K562 (cell line): ENCODE measurements at regions not wholly inside any gene's neighbourhood (a gene's known extent, or its start where the extent isn't known, plus 50 kb on each side); places are given as distances from the start of the nearest gene placed in this dataset.

ENCODE experiments used
- BCL6 ChIP-seq: fragments of 250-450 bp; sonication (Bioruptor Pico); IDR thresholded peaks from 2 replicates; pipeline ENCODE4 v1.4.0; 2020
- CTCF ChIP-seq, 3 experiments: IDR thresholded peaks in 2 of 3; conservative IDR thresholded peaks in 1 of 3; 2 replicates each; pipeline ENCODE4 v1.5.1; 2011 to 2012; ENCODE audit warnings: low read length in 3 of 3, mild to moderate bottlenecking in 3 of 3, control low read depth in 2 of 3, improper control_type of control experiment in 1 of 3, inconsistent platforms in 1 of 3, low read depth in 1 of 3, mixed read lengths in 1 of 3, moderate library complexity in 1 of 3; ENCODE audit not compliant: insufficient read depth in 2 of 3
- PRPF4 ChIP-seq: fragments of 200-400 bp; formaldehyde crosslinking; IDR thresholded peaks from one replicate; pipeline ENCODE4 v1.6.1; 2017; ENCODE audit warnings: low read length, low read depth, mild to moderate bottlenecking; ENCODE audit not compliant: insufficient read depth, poor library complexity, severe bottlenecking
- RAD21 ChIP-seq, 2 experiments: fragments of 250-450 bp in 1 of 2; fragments of 450-650 bp in 1 of 2; sonication (Bioruptor Pico) in 1 of 2; formaldehyde crosslinking in 1 of 2; IDR thresholded peaks in 1 of 2; conservative IDR thresholded peaks in 1 of 2; 2 replicates each; pipeline versions ENCODE4 v1.4.0 to v1.8.0; 2020 to 2022; ENCODE audit warnings: mild to moderate bottlenecking in 2 of 2, moderate library complexity in 1 of 2
- RBM15 ChIP-seq: fragments of 200-400 bp; formaldehyde crosslinking; IDR thresholded peaks from 2 replicates; pipeline ENCODE4 v1.6.1; 2018; ENCODE audit warnings: mild to moderate bottlenecking, low read length, moderate library complexity; ENCODE audit not compliant: insufficient read depth
- SAFB ChIP-seq: fragments of 200-400 bp; formaldehyde crosslinking; IDR thresholded peaks from 2 replicates; pipeline ENCODE4 v1.6.1; 2017; ENCODE audit warnings: low read depth, low read length, borderline replicate concordance
- TSC22D4 ChIP-seq: fragments of 450-650 bp; IDR thresholded peaks from 2 replicates; pipeline ENCODE4 v1.6.1; 2016; ENCODE audit warnings: missing genetic modification characterization, missing biosample characterization, control low read depth
- VEZF1 ChIP-seq: fragments of 200-800 bp; sonication (Bioruptor generic); IDR thresholded peaks from 2 replicates; pipeline ENCODE4 v1.6.1; 2017; ENCODE audit warnings: missing genetic modification characterization, missing compliant biosample characterization
- ZNF232 ChIP-seq: sonication (generic); formaldehyde crosslinking; IDR thresholded peaks from 2 replicates; pipeline ENCODE4 v1.8.0; 2022; ENCODE audit warnings: mild to moderate bottlenecking, missing genetic modification reagents
- ZNF263 ChIP-seq: sonication (generic); formaldehyde crosslinking; IDR thresholded peaks from 2 replicates; pipeline ENCODE4 v1.8.0; 2022; ENCODE audit warnings: mild to moderate bottlenecking, missing genetic modification reagents, borderline replicate concordance
- ZNF512 ChIP-seq: IDR thresholded peaks from 2 replicates; pipeline ENCODE4 v1.6.1; 2016; ENCODE audit warnings: missing genetic modification characterization, missing compliant biosample characterization
- ZNF699 ChIP-seq: fragments of 250-450 bp; sonication (Bioruptor Pico); IDR thresholded peaks from 2 replicates; pipeline ENCODE4 v1.8.0; 2021; ENCODE audit warnings: mild to moderate bottlenecking, moderate library complexity; ENCODE audit not compliant: insufficient replicate concordance

DNA sequence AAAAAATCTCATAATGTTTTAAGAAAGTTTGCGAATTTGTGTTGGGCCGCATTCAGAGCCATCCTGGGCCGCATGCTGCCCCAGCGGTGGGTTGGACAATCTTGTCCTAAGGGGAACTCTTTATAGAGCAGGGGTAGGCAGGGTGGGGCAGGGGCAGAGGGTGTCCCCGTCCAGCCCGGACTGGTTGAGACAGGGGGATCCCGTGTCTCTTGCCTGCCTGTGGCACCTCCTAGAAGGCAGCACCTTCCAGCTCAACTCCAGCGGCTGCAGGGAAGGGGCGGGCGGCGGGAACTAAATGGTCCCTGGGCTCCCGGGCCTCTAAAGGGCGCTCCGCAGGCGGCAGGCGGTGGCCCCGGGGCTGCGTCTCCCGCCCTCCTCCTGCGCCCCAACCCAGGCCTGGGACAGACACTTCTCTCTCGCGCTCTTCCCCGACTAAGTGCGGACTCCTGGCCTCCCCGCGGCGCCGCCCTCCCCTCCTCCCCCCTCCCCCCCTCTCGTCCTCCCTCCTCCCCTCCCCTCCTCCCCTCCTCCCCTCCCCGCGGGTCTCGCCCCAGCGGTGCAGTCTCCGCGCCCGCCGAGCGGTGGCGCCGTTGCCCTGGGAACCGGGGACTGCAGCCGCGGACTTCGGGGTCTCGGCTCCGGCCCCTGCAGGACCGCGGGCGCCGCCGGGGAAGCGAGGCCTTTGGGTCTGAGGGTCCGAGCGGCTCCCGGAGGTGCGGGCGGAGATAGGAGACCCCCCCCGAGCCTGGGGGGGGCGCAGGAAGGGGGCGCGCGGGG lies 132.6 kb downstream of the MRPL36 start (continued):
- TF ChIP-seq RAD21 (CRISPR knock-in tag; conservative IDR thresholded peaks at IDR 0.05 in 1 of 2, IDR thresholded peaks at IDR 0.05 in 1 of 2) = peak in 1 of 2 experiments; percentile 65; a peak in 2 of 4 replicates
- TF ChIP-seq VEZF1 (CRISPR knock-in tag) = peak; percentile 51
- TF ChIP-seq TSC22D4 (tag) = no peak
- no peak for TF ChIP-seq RBM15
- 0 out of 2 replicates have a peak, but pooled peaks have one; percentile 47 for TF ChIP-seq SAFB
- TF ChIP-seq ZNF263 (CRISPR knock-in tag) = peak; percentile 91
- TF ChIP-seq PRPF4 = no peak
- no peak for TF ChIP-seq BCL6 (CRISPR knock-in tag)
- no peak for TF ChIP-seq ZNF699 (CRISPR knock-in tag)
- TF ChIP-seq ZNF232 (CRISPR knock-in tag) = no peak
- peak; percentile 29 to 86 (median 62); a peak in 4 of 6 replicates for TF ChIP-seq CTCF (IDR thresholded peaks at IDR 0.05 in 2 of 3, conservative IDR thresholded peaks at IDR 0.05 in 1 of 3; ENCODE audit: insufficient read depth in 2 of 3, low read depth in 1 of 3, low read length in 3 of 3)
- no peak for TF ChIP-seq ZNF512 (tag)
